Prostate gland (tissue), 2 donors: ENCODE measurements at regions not wholly inside any gene's neighbourhood (a gene's known extent, or its start where the extent isn't known, plus 50 kb on each side); places are given as distances from the start of the nearest gene placed in this dataset.

Source experiments
- DNase-seq: peaks from one replicate; pipeline ENCODE4 v3.0.0-alpha.2; 2019; ENCODE audit warnings: low spot score
- H3K27ac ChIP-seq, 2 donors: fragments of 200-600 bp; sonication (generic); 2 replicates each; pipeline ENCODE4 v1.5.1; 2017 to 2019
- H3K27me3 ChIP-seq: fragments of 200-600 bp; sonication (generic); replicated peaks from 2 replicates; pipeline ENCODE4 v1.5.1; 2019; ENCODE audit not compliant: insufficient read depth
- H3K36me3 ChIP-seq, 2 donors: fragments of 200-600 bp; sonication (generic); 1 replicate in 1 of 2; 2 replicates in 1 of 2; pipeline versions ENCODE4 v1.5.1 to v1.8.1; 2017 to 2019
- H3K4me1 ChIP-seq: fragments of 200-600 bp; sonication (generic); replicated peaks from 2 replicates; pipeline ENCODE4 v1.5.1; 2019
- H3K4me3 ChIP-seq, 2 donors: fragments of 200-600 bp; sonication (generic); 2 replicates each; pipeline ENCODE4 v1.5.1; 2017 to 2019
- H3K9me3 ChIP-seq: fragments of 200-600 bp; sonication (generic); 2 replicates; pipeline ENCODE4 v1.5.1; 2017
- CTCF ChIP-seq, 4 experiments: fragments of 200-600 bp in 2 of 4; fragments of 450-650 bp in 2 of 4; sonication (generic) in 2 of 4; IDR thresholded peaks; 1 replicate in 3 of 4; 2 replicates in 1 of 4; pipeline ENCODE4 v1.5.1; 2016 to 2019; ENCODE audit warnings: antibody characterized with exemption in 4 of 4, mild to moderate bottlenecking in 2 of 4, moderate library complexity in 2 of 4
- POLR2A ChIP-seq: fragments of 450-650 bp; IDR thresholded peaks from one replicate; pipeline ENCODE4 v1.6.1; 2016; ENCODE audit warnings: antibody characterized with exemption, mild to moderate bottlenecking
- POLR2AphosphoS5 ChIP-seq: sonication (generic); formaldehyde crosslinking; IDR thresholded peaks from one replicate; pipeline ENCODE4 v1.6.1; 2017; ENCODE audit warnings: antibody characterized with exemption
- WGBS: methylation state at CpG from one replicate; pipeline ENCODE4 v1.1.5; 2018; 5-methylcytosine and 5-hydroxymethylcytosine counted together
- intact Hi-C: fragments of 100-400 bp; cut with DNase I; formaldehyde crosslinking; loops from one replicate; pipeline ENCODE4 v1.14.2; 2022

- DNase-seq: no peak
- Histone ChIP-seq H3K36me3 (no peaks in the 10 kb centered on the region), H3K4me1 (peaks cover 4% of the 10 kb centered on the region), H3K27ac (no peak overlapping the region), H3K27me3 (no peaks in the 10 kb centered on the region), H3K9me3 (no peaks in the 10 kb centered on the region), H3K4me3 (no peak overlapping the region)
- 89% methylated on average over 1 of the region's 1 CpG for WGBS
- intact Hi-C loops: no loop called here
- TF ChIP-seq CTCF (IDR thresholded peaks at IDR 0.05) (no peak), POLR2AphosphoS5 (no peak), POLR2A (no peak)
Measured at GRCh38 chr6:21881969-21882465, 288.5 kb downstream of the SOX4 start.

GRCh38 chr6:21883595-21884328 is 290.2 kb downstream of the SOX4 start:
- no peaks in the 10 kb centered on the region for H3K36me3 ChIP-seq
- H3K27ac ChIP-seq: no peak overlapping the region
- intact Hi-C loops: no loop called here
- H3K4me3 ChIP-seq: no peak overlapping the region
- no peaks in the 10 kb centered on the region for H3K27me3 ChIP-seq
- TF ChIP-seq CTCF (IDR thresholded peaks at IDR 0.05) (no peak), POLR2A (no peak), POLR2AphosphoS5 (peak; percentile 80)
- DNase-seq: peak; percentile 25
- peaks cover 4% of the 10 kb centered on the region for H3K4me1 ChIP-seq
- 29% methylated on average over 5 of the region's 5 CpGs for WGBS
- H3K9me3 ChIP-seq: no peaks in the 10 kb centered on the region

GRCh38 chr6:21885111-21885510 is 291.6 kb downstream of the SOX4 start:
- Histone ChIP-seq H3K27ac (no peak overlapping the region), H3K4me3 (no peak overlapping the region), H3K36me3 (no peaks in the 10 kb centered on the region), H3K27me3 (no peaks in the 10 kb centered on the region), H3K4me1 (peaks cover 4% of the 10 kb centered on the region), H3K9me3 (no peaks in the 10 kb centered on the region)
- 30% methylated on average over 1 of the region's 1 CpG for WGBS
- no peak for DNase-seq
- TF ChIP-seq POLR2AphosphoS5: no peak
- TF ChIP-seq POLR2A: no peak
- no peak for TF ChIP-seq CTCF (IDR thresholded peaks at IDR 0.05)
- intact Hi-C loops: no loop called here

GRCh38 chr6:21885532-21886114 is 292.1 kb downstream of the SOX4 start:
- Histone ChIP-seq H3K27ac (no peak overlapping the region), H3K4me1 (peaks cover 4% of the 10 kb centered on the region), H3K4me3 (no peak overlapping the region), H3K36me3 (no peaks in the 10 kb centered on the region), H3K27me3 (no peaks in the 10 kb centered on the region), H3K9me3 (no peaks in the 10 kb centered on the region)
- peak; percentile 19 for TF ChIP-seq POLR2AphosphoS5
- no peak for TF ChIP-seq CTCF (IDR thresholded peaks at IDR 0.05)
- DNase-seq: peak; percentile 19
- 23% methylated on average over 7 of the region's 7 CpGs for WGBS
- intact Hi-C loops: no loop called here
